DLD1 (cell line): ENCODE measurements at regions not wholly inside any gene's neighbourhood (a gene's known extent, or its start where the extent isn't known, plus 50 kb on each side); places are given as distances from the start of the nearest gene placed in this dataset.

Source experiments
- in situ Hi-C: cut with HindIII; loops from 2 replicates; pipeline ENCODE4 v1.10.0; 2017; ENCODE audit warnings: low sequenced_read_pairs

- in situ Hi-C loops, result no loop called here
These were observed 142.5 kb upstream of the PJA1 start for GRCh38 chrX:69307756-69308155.

GRCh38 chrX:69307029-69307428, 141.8 kb upstream of the PJA1 start:
- in situ Hi-C loops, result no loop called here

GRCh38 chrX:69306063-69306404, 140.8 kb upstream of the PJA1 start:
- in situ Hi-C loops, result no loop called here

- in situ Hi-C loops, result no loop called here
These were observed 140.2 kb upstream of the PJA1 start for GRCh38 chrX:69305333-69306062.

DNA sequence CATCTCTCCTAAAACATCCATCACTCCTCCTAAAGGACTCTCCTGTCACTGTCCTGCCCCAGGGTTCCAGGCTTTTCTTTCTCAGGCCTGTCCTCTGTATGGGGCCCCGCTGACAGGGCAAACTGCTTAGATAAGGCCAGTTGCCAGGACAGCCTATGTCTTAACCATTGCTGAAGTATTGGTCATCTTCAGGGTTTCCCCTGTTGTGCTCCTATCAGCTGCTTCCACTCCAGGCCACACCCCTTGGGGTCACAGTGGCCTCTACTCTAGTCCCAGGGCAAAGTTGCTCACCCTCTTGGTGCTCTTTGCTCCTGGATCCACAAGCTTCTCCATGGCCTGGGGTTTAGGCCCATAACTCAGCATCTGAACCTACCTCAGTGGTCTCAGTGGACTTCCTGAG, 138.0 kb upstream of the PJA1 start:
- in situ Hi-C loops, result no loop called here

DNA sequence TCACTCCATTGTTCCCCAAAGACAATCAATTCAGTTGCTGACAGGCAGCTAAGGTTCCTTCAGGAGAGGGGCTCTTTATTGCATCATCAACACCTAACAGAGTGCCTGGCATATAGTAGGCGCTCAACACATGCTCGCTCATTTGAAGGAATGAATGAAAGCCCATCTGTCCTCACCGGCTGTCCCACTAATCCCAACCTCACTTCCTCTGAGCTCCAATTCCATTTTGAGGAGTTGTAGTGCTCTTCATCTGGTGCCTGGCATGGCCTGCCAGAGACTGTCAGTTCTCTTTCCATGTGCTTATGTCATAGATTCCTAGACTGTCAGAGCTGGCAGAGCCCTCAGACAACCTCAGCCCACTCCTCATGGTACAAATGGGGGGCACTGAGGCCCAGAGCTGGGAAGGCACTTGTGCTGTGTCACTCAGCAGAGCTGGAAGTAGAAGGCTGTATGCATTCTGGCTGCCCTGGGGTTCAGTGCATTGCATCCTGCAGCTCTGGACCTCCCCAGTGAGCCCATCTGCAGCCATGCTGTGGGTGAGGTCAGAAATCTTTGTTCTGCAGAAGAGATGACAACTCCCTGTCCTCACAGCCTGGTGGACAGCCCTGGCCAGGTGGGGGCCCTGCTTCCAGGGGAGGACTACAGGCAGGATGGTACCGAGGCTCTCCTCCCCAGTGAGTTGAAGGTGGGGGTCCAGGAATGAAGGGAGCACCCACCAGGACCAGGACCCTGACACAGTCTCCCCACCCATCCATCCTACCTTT, 134.9 kb upstream of the PJA1 start:
- in situ Hi-C loops, result loop anchor here (10.0 kb wide), 1 partner anchor 75 kb away; no protein-coding TSS in a partner anchor

DNA sequence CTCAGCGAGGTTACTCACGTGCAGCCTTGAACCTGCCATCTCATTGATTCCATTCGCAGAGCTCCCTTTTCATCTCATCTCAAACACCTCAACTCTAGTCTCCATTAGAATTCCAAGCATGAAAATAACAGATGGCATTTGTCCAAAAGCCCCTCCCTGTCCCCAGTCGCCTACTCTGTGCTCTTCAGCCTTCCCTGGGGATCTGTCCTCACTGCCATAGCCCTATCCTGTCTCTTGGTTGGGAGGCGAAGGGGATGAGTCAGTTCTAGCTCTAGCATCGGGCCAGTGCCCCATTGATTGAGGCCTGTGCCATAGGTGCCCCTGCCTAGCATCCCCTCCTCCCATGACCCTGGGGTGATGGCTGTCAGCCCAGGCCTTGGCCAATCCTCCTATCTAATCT, 134.0 kb upstream of the PJA1 start:
- in situ Hi-C loops, result loop anchor here (10.0 kb wide), 1 partner anchor 74 kb away; no protein-coding TSS in a partner anchor

GRCh38 chrX:69298466-69299140, 133.3 kb upstream of the PJA1 start:
- in situ Hi-C loops, result loop anchor here (10.0 kb wide), 1 partner anchor 74 kb away; no protein-coding TSS in a partner anchor

DNA sequence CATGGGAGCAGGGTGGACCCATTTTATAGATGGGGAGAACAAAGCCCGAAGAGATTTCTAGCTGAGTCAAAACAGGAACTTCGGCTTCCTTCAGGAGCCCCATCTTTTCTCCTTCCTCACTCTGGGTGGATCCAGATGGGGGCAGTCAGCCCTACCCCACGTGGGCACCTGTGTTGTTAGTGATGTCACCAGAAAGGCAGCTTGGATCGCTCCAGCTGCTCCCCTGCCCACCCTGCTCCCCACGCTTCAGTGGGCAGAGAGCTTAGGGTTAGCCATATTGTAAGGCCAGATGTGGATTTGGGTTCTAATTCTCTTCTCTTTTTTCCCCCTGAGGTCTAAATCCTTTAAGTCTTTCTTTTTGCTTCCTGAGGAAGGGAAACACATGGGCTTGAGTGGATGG, 132.3 kb upstream of the PJA1 start:
- in situ Hi-C loops, result loop anchor here (10.0 kb wide), 1 partner anchor 73 kb away; no protein-coding TSS in a partner anchor

- in situ Hi-C loops, result loop anchor here (10.0 kb wide), 1 partner anchor 69 kb away; no protein-coding TSS in a partner anchor
These were observed 128.7 kb upstream of the PJA1 start for GRCh38 chrX:69293776-69294601.

GRCh38 chrX:69291116-69291515, 125.9 kb upstream of the PJA1 start:
- in situ Hi-C loops, result loop anchor here (10.0 kb wide), 1 partner anchor 66 kb away; no protein-coding TSS in a partner anchor

- in situ Hi-C loops, result loop anchor here (10.0 kb wide), 1 partner anchor 65 kb away; no protein-coding TSS in a partner anchor
These were observed 125.0 kb upstream of the PJA1 start for GRCh38 chrX:69290292-69290691.

DNA sequence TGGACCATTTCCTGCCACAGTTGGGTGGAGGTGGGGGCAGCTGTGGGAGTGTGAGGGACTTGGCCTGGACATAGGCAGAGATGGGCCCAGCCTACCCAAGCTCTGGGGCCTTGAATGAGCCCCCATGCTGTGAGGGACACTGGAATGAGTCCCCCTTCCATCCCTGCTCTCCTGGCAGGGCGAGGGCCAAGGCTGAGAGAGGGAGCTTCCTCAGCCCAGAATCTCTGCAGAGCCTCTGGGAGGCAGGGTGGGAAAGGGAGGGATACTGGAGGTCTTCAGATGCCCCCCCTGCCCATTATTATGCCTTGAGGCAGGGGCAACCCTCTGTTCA, 124.5 kb upstream of the PJA1 start:
- in situ Hi-C loops, result loop anchor here (10.0 kb wide), 1 partner anchor 65 kb away; no protein-coding TSS in a partner anchor

DNA sequence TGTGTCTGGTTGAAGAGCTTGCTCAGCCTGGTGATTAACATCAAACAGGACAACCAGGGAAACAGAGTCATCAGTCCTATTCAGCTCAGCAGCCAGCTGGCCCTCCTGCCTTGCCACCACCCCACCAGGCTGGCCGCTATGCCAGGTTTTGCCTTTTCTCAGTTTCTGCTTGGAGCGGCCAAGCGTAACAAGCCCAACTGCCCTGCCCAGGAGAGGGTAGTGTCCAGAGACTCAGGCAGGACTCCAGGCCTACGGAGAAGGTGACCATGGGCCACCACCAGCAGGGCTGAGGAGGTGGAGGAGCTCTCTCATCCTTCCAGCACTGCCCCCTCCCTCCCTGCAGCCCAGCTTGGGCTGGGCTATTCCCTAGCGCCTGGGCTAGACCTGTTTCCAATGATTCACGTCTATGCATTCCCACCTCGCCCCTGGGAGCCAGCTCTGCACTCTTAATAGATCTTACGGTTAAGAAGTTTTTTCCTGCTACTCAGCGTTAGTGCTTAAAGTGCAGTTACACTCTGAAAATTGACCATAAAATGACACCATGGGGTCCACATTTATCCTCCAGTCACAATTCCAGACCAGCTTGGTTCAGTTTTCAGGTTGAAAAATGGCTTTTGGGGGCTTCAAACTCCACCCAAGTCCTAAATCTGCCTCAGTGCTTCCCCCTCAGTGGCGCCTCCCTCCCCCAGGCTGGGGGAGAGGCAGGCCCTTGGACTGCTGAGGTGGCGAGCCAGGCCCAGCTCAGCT, 124.0 kb upstream of the PJA1 start:
- in situ Hi-C loops, result no loop called here

GRCh38 chrX:69287095-69287494, 121.8 kb upstream of the PJA1 start:
- in situ Hi-C loops, result no loop called here

DNA sequence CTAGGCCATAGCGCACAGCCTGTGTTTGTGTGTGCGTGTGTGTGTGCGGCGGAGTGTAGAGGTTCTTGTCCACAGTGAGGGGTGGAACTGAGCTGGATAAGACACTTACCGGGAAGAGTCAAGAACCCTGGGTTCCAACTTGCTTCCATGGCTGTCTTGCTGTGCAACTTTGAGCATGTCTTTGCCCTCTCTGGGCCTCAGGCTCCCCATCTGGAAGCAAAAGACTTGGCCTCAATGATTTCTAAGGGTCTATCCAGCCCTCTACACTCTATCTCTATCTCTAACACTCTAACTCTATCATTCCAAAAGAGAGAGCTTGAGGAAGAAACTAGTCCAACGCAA, 121.3 kb upstream of the PJA1 start:
- in situ Hi-C loops, result no loop called here

- in situ Hi-C loops, result no loop called here
These were observed 120.8 kb upstream of the PJA1 start for GRCh38 chrX:69285881-69286564.

DNA sequence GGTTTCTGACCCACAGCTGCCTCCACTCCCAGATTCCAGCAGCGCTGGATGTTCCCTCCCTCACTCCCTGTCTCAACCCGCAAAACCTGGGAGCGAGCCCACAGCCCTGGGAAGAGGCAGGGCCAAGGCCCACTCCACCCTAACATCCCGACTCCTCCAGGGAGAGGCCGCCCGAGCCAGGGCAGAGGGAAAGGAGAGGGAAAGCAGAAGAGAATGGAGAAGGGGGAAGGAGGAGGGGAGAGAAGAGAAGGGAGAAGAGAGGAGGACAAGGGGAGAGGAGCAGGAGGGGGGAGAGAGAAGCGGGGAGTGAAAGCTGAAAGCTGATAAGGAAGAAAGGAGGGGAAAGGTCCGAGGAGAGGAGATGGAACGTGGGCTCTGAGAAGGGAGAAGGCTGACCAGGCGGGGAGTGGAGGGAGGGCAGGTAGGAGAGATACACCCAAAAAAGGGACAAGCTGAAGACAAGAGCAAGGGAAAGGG, 120.2 kb upstream of the PJA1 start:
- in situ Hi-C loops, result no loop called here

DNA sequence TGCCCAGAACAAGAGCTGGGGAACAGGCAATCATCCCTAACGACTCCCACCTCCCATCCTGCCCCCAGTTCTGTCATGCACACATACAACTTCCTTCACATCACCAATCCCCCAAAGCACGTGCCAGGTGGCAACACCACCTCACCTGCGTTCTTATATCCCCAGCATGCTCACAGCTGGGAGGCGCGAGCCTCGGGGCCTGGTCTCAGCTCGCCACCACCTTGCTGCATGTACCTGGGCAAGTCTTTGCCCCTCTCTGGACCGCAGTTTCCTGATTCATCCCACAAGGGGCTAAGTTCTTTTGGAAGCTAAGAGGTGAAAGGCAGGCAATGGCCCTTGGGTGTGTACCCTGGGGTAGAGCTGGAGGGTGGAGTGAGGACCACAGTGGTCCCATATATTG, 119.2 kb upstream of the PJA1 start:
- in situ Hi-C loops, result no loop called here
